ENCODE measurements at regions not wholly inside any gene's neighbourhood (a gene's known extent, or its start where the extent isn't known, plus 50 kb on each side); places are given as distances from the start of the nearest gene placed in this dataset.

DNA sequence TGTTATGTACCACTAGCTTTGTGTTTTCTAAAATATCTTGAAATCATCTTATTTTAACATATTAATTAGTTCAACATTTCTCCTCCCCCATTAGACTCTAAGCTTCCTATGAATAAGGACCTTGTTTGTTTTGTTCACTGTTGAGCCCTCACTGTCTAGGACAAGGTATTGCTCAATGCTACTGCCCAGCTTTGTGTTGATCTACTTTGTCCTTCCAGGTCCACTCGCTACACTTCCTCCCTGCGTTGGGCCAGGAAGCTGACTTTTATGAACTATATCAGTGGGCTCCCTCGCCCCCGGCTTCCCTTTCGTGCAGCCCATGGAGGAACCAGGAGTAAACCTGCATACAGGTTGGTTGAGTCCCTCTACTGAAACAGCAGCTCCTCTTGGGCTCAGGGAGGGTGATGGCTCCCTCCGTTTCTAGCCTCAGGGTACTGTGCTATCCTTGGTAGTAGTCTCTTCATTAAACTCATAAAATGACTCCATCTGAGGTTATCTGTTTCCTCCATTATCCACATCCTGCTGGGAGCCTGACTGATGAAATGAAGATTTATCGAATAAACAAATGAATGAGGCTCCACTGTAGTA, 272.5 kb downstream of the CLIC5 start:
- no peak for TF ChIP-seq EZH2phosphoT487 (IDR thresholded peaks at IDR 0.05; ENCODE audit: insufficient read depth, low read depth)
- no peak for TF ChIP-seq EZH2 (IDR thresholded peaks at IDR 0.05; ENCODE audit: insufficient read depth, poor library complexity, severe bottlenecking)
